Psoas muscle (tissue), 7 donors: ENCODE measurements at regions not wholly inside any gene's neighbourhood (a gene's known extent, or its start where the extent isn't known, plus 50 kb on each side); places are given as distances from the start of the nearest gene placed in this dataset.

Experiments used
- ATAC-seq, 4 donors: fragments of 200-7000 bp; cut with Tn5 transposase; one replicate each; pipeline ENCODE4 v1.9.1; 2020; ENCODE audit warnings: moderate library complexity in 3 of 4, mild to moderate bottlenecking in 2 of 4
- DNase-seq, 2 donors: peaks; one replicate each; pipeline ENCODE4 v3.0.0-alpha.2; 2020
- H3K27ac ChIP-seq: fragments of 200-600 bp; one replicate; pipeline ENCODE4 v1.8.0; 2022
- H3K27me3 ChIP-seq, 3 donors: fragments of 200-600 bp in 1 of 3; one replicate each; pipeline versions ENCODE4 v1.6.1 to v1.8.0; 2013 to 2022; ENCODE audit warnings: low read length in 2 of 3, mild to moderate bottlenecking in 2 of 3, moderate library complexity in 1 of 3; ENCODE audit not compliant: insufficient read depth in 3 of 3
- H3K36me3 ChIP-seq, 2 donors: fragments of 200-600 bp in 1 of 2; one replicate each; pipeline versions ENCODE4 v1.6.1 to v1.8.0; 2013 to 2022; ENCODE audit warnings: low read depth in 1 of 2, mild to moderate bottlenecking in 1 of 2, moderate library complexity in 1 of 2; ENCODE audit not compliant: insufficient read depth in 1 of 2
- H3K4me1 ChIP-seq: fragments of 200-600 bp; one replicate; pipeline ENCODE4 v1.8.0; 2022
- H3K4me3 ChIP-seq: fragments of 200-600 bp; one replicate; pipeline ENCODE4 v1.8.0; 2022; ENCODE audit warnings: mild to moderate bottlenecking
- H3K9me3 ChIP-seq: fragments of 200-600 bp; one replicate; pipeline ENCODE4 v1.8.0; 2022
- WGBS, 3 donors: extraction: QIAGEN DNeasy Blood & Tissue Kit; methylation state at CpG; one replicate each; pipeline versions ENCODE4 v1.1.6 to v1.1.7; 2013; 5-methylcytosine and 5-hydroxymethylcytosine counted together
- intact Hi-C, 2 donors: fragments of 100-400 bp; cut with DNase I; formaldehyde crosslinking; loops; one replicate each; pipeline versions ENCODE4 v1.11.0 to v1.14.2; 2022
- TF ChIP-seq, protein P1 (sequence below): fragments of 200-600 bp; IDR thresholded peaks from one replicate; pipeline ENCODE4 v1.8.0; 2022; ENCODE audit warnings: antibody characterized with exemption
- donor health status: healthy with polysubstance abuse.
- donor health status: DM: no; HTN: no; CAD: no; lungs with moderate emphysema.
- donor health status: Bipolar disorder and iron deficiency.
- donor health status: healthy.
- donor health status: DM: yes; HTN: yes; CAD: no.
- donor health status: DM: no; HTN: no; CAD: no.
- donor health status: DM: yes; HTN: yes; CAD: no.

DNA sequence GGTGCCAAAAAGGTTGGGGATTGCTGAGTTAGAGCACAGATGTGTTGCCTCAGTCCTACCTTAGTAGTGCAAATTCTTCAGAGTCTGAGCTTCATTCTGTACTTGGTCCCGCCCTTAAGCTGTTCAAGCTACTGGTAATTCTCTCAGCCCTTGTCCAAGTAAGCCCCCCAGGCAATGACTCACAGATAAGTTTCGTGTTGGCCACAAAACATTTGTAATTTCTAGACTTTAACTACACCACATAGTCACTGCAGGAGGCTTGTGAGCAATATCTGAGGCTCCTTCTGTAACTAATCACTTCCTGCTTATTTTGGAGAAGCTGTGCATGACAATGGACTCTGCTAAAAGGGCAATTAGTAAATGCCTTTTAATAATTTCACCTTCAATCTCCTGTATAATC lies 1420.5 kb downstream of the PCDH7 start:
- Histone ChIP-seq H3K27me3 (no peaks in the 10 kb centered on the region), H3K27ac (no peak overlapping the region), H3K4me3 (no peak overlapping the region), H3K4me1 (no peaks in the 10 kb centered on the region), H3K9me3 (no peaks in the 10 kb centered on the region), H3K36me3 (no peaks in the 10 kb centered on the region)
- DNase-seq (no peak), ATAC-seq (no peak)
- TF ChIP-seq, protein P1, sequence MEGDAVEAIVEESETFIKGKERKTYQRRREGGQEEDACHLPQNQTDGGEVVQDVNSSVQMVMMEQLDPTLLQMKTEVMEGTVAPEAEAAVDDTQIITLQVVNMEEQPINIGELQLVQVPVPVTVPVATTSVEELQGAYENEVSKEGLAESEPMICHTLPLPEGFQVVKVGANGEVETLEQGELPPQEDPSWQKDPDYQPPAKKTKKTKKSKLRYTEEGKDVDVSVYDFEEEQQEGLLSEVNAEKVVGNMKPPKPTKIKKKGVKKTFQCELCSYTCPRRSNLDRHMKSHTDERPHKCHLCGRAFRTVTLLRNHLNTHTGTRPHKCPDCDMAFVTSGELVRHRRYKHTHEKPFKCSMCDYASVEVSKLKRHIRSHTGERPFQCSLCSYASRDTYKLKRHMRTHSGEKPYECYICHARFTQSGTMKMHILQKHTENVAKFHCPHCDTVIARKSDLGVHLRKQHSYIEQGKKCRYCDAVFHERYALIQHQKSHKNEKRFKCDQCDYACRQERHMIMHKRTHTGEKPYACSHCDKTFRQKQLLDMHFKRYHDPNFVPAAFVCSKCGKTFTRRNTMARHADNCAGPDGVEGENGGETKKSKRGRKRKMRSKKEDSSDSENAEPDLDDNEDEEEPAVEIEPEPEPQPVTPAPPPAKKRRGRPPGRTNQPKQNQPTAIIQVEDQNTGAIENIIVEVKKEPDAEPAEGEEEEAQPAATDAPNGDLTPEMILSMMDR, result no peak
- 46 to 55% (median 51%) methylated on average over 2 of the region's 2 CpGs for WGBS, 3 donors
- intact Hi-C loops, result no loop called here

DNA sequence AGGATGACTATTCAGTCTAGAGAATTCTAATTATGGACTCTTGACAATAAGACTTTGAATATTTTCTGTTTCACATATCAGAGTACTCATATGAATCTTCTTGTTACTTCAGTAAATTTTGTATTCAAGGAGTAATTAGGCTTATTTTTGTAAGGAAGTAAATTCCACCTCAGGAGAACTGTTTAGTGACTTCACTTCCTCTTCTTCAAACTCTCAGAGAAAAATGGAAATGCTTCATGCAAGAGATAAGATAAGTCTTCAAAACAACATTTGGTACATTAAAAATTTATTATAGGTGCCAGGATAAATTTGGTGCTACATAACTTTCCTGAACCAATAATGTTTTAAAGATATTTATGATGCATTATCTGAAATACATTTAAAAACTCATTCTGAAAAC lies 1421.9 kb downstream of the PCDH7 start:
- H3K27ac ChIP-seq, result no peak overlapping the region
- no peak overlapping the region for H3K4me3 ChIP-seq
- TF ChIP-seq, protein P1, result no peak
- no peaks in the 10 kb centered on the region for H3K9me3 ChIP-seq
- ATAC-seq (no peak), DNase-seq (no peak)
- no peaks in the 10 kb centered on the region for H3K27me3 ChIP-seq
- intact Hi-C loops, result no loop called here
- H3K36me3 ChIP-seq, result no peaks in the 10 kb centered on the region
- no peaks in the 10 kb centered on the region for H3K4me1 ChIP-seq

DNA sequence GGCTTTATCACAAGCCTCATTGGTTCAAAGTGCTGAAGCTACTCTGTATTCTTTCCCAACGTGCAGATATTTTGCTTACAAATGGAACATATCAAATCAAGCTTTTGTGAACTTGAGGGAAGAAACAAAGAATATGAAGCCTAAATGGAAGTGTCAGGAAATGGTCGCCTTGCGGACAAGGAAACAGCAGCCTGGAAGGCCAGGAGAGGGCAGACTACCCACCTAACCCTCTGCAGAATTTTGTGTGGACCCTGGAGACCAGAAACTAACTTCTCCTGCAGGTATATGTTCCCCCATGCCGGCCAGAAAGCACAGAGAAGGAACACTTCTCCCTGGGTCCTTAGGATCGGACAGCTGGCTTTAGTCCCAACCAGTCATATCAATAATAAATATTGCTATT lies 1425.8 kb downstream of the PCDH7 start:
- Histone ChIP-seq H3K4me3 (no peak overlapping the region), H3K27ac (no peak overlapping the region), H3K9me3 (no peaks in the 10 kb centered on the region), H3K36me3 (no peaks in the 10 kb centered on the region), H3K4me1 (no peaks in the 10 kb centered on the region), H3K27me3 (no peaks in the 10 kb centered on the region)
- 88 to 94% (median 89%) methylated on average over 5 of the region's 5 CpGs for WGBS, 3 donors
- TF ChIP-seq, protein P1, result no peak
- DNase-seq, result no peak
- ATAC-seq, result no peak
- intact Hi-C loops, result no loop called here

DNA sequence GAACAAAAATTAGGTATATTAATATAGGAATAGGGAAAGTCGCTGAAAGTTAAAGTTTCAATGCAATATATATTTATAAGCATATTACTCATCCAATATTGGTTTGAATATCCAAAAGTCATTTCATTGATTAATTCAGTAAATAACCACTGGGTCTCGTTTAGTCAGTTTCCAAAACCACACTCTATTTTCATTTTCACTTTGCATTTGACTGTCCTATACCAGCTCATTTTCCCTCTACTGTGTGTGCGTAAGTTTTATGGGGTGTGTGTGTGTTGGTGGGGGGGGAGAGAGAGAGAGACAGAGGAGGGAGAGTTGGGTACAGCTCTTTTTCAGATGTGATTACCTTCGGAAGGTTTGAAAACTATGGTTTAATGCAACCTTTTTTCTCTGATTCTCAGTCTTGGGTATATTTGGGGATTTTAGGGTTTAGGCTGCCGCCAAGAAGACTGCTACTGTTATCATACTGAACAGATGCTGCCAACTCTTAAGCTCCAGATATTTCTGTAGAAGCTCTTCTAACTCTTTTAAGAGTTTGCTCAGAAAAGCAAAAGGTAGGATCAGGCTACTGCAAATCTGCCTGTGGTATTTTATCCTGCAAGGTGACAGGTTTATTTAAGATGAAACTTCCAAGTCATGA lies 1427.4 kb downstream of the PCDH7 start:
- whole genome bisulfite sequencing, 3 donors, result 47 to 56% (median 54%) methylated on average over 5 of the region's 5 CpGs

More for the DNA sequence above, 1427.4 kb downstream of the PCDH7 start:
- no peak for ATAC-seq
- H3K27me3 ChIP-seq, result no peaks in the 10 kb centered on the region
- intact Hi-C loops, result no loop called here
- H3K36me3 ChIP-seq, result no peaks in the 10 kb centered on the region
- no peaks in the 10 kb centered on the region for H3K4me1 ChIP-seq
- no peak for DNase-seq
- TF ChIP-seq, protein P1, result no peak
- no peak overlapping the region for H3K27ac ChIP-seq
- H3K9me3 ChIP-seq, result no peaks in the 10 kb centered on the region
- H3K4me3 ChIP-seq, result no peak overlapping the region
